ENCODE measurements at regions not wholly inside any gene's neighbourhood (a gene's known extent, or its start where the extent isn't known, plus 50 kb on each side); places are given as distances from the start of the nearest gene placed in this dataset.

DNA sequence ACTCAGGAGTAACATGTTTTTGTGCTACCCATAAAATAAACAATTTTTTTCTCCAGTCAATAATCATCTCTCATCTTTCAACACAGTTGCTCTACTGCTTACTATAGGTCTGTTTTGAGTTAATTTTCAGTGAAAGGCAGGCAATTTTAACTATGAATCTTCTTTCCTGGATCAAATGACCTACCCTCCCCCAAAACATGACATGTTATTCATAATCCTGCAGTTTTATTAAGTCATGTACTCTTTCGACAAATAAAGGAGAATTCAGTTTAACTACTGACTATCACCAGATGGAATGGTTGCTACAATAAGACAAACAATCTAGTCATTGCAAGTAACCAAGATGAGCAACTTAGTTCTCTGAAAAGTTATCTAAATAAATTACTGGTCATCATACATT is 106.0 kb upstream of the FAR2 start:
- no peaks in the 10 kb centered on the region for H3K36me3 Mint-ChIP-seq
- H3K4me3 Mint-ChIP-seq: no peak overlapping the region
- ATAC-seq (no peak), DNase-seq (ENCODE audit: low spot score in 2 of 2) (no peak)
- no peaks in the 10 kb centered on the region for H3K9me3 Mint-ChIP-seq
- no peak overlapping the region for H3K27ac Mint-ChIP-seq
- H3K4me1 Mint-ChIP-seq: no peaks in the 10 kb centered on the region

DNA sequence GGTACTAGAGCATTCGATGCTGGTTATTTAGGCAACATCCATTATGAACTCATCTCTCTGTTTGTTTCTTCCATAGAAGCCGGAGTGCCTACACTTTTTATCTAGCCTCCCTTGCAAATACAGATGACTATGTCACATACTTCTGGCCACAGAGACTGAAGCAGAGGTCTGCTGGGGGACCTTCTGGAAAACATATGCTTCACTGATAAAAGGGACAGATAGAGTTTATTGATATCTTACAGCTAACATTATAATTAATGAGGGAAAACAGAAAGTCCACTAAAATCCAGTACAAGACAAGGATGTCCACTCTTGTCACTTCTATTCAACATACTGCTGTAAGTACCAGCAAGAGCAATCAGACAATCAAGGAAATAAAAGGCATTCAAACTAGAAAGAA is 104.3 kb upstream of the FAR2 start:
- H3K27ac Mint-ChIP-seq: no peak overlapping the region
- H3K4me3 Mint-ChIP-seq: no peak overlapping the region
- ATAC-seq (no peak), DNase-seq (ENCODE audit: low spot score in 2 of 2) (no peak)
- H3K4me1 Mint-ChIP-seq: no peaks in the 10 kb centered on the region
- no peaks in the 10 kb centered on the region for H3K9me3 Mint-ChIP-seq
- H3K36me3 Mint-ChIP-seq: no peaks in the 10 kb centered on the region

DNA sequence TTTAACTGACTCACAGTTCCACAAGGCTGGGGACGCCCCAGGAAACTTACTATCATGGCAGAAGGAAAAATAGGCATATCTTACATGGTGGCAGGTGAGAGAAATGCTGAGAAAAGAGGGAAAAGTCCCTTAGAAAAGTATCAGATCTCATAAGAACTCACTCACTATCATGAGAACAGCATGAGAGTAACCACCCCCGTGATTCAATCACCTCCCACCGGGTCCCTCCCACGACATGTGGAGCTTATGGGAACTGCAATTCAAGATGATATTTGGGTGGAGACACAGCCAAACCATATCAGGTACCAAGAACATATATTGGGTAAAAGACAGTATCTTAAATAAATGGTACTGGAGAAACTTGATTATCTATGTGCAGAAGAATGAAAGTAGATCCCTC is 100.3 kb upstream of the FAR2 start:
- no peak for ATAC-seq
- no peak for DNase-seq (ENCODE audit: low spot score in 2 of 2)
- Mint-ChIP-seq H3K4me3 (no peak overlapping the region), H3K36me3 (no peaks in the 10 kb centered on the region), H3K9me3 (no peaks in the 10 kb centered on the region), H3K27ac (no peak overlapping the region), H3K4me1 (no peaks in the 10 kb centered on the region)

DNA sequence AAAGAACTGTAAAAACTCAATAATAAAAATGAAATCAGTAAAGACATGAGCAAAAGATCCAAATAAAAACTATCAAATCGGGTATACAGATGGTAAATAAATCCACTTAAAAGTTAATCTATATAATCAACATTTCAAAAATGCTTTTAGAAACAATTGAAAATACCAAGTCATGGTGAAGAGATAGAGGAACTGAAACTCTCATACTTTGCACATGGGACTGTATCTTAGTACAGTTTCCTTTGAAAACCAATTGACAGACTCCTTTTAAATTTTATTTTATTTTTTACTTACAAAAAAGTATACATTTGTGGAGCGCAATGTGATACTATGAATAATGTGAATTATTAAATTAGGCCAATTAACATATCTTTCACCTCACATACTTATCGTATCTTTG is 98.6 kb upstream of the FAR2 start:
- H3K27ac Mint-ChIP-seq: no peak overlapping the region
- H3K36me3 Mint-ChIP-seq: no peaks in the 10 kb centered on the region
- H3K4me1 Mint-ChIP-seq: no peaks in the 10 kb centered on the region
- no peak overlapping the region for H3K4me3 Mint-ChIP-seq
- ATAC-seq (no peak), DNase-seq (ENCODE audit: low spot score in 2 of 2) (no peak)
- H3K9me3 Mint-ChIP-seq: no peaks in the 10 kb centered on the region

DNA sequence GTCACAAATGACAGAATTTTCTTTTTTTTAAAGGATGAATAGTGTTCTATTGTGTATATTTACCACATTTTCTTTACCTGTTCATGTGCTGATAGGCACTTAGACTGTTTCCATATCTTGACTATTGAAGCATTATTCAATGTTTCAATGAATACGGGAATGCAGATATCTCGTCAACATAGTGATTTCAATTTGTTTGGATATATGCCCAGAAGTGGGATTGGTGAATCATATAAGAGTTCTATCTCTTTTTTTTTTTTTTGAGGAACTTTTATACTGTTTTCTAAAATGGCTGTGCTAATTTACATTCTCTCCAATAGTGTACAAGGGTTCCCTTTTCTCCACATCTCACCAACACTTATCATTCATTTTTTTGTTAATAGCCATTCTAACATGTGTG is 97.9 kb upstream of the FAR2 start:
- ATAC-seq (no peak), DNase-seq (ENCODE audit: low spot score in 2 of 2) (no peak)
- Mint-ChIP-seq H3K9me3 (no peaks in the 10 kb centered on the region), H3K4me3 (no peak overlapping the region), H3K4me1 (no peaks in the 10 kb centered on the region), H3K27ac (no peak overlapping the region), H3K36me3 (no peaks in the 10 kb centered on the region)

DNA sequence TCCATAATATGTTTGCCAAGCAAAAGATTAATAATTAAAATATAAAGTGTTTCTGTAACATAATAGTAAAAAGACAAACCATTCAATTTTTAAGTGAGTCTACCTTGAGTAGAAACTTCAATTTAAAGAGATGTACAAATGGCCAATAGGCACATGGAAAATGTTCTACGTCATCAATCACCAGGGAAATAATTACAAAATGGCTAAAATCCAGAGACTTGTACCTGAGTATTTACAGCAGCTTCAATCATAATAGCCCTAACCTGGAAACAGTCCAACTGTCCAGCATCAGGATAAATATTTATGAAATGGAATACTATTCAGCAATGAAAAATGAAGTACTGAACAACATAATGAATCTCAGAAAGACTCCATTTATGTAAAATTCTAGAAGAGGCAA is 95.5 kb upstream of the FAR2 start:
- H3K4me3 Mint-ChIP-seq: no peak overlapping the region
- H3K4me1 Mint-ChIP-seq: no peaks in the 10 kb centered on the region
- H3K27ac Mint-ChIP-seq: no peak overlapping the region
- DNase-seq (ENCODE audit: low spot score in 2 of 2) (no peak), ATAC-seq (no peak)
- H3K36me3 Mint-ChIP-seq: no peaks in the 10 kb centered on the region
- no peaks in the 10 kb centered on the region for H3K9me3 Mint-ChIP-seq

DNA sequence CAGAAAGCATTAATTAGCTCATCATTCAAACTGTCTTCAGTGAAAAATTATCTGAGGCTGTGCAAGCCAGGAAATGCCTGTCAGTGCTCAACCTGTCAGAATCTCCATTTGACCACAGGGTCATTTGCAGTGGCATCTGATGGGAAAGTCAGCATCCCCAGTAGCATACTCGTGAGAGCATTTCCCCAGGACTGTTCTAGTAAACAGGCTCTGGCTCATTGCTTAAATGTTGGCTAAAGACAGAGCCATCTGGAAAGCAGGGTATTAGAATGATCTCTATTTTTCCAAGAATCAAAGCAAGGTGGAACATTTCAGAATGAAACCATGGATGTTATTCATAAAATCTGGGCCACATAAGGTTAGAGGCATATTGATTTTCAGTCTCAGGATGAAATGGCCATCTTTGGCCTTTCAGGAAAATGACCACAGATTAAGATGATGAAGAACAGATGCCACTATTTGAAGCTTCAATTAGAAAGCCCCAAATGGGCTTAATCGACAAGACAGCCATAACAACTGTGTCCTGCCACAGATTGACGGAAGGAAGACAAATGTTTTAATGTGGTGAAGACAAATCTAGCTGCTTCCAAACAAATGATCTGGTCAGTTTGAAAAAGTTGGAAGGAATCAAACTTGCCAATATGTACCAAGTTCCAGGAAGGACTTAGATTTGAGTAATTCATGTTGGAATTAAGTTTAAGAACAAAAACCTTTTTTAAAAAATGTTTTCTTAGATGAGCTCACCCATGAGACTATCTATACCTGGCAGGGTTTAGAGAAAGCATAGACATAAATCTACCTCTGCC is 94.0 kb upstream of the FAR2 start:
- Mint-ChIP-seq H3K9me3 (no peaks in the 10 kb centered on the region), H3K27ac (no peak overlapping the region), H3K4me3 (no peak overlapping the region), H3K4me1 (no peaks in the 10 kb centered on the region), H3K36me3 (no peaks in the 10 kb centered on the region)
- ATAC-seq (no peak), DNase-seq (ENCODE audit: low spot score in 2 of 2) (no peak)

DNA sequence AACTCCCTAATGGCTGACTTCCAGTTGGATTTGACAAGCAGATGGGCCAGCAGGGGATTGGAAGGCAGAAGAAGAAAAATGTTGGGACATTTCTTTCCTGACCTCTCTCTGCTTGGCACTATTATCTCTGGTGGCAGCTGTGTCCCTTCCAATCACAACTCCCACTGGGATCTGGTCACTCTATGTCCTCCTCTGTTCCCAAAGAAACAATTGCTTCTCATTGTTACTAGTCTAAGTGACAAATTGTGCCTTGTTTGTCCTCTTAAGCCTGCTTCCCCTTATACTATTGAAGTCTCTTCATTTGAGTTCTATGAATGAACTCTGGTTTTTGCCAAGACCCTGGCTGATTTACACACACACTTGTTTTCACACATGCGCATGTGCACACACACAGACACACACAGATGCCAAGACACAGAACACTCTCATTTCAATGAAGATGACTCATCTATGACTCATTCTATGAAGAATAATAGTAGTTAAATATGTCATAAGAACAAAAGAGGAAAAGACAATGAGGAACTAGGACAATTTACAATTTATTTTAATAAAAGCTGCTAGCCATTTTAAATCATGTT is 83.0 kb upstream of the FAR2 start:
- ATAC-seq (peak; percentile 70), DNase-seq (ENCODE audit: low spot score in 2 of 2) (no peak)
- Mint-ChIP-seq H3K4me3 (no peak overlapping the region), H3K36me3 (no peaks in the 10 kb centered on the region), H3K27ac (no peak overlapping the region), H3K4me1 (no peaks in the 10 kb centered on the region), H3K9me3 (no peaks in the 10 kb centered on the region)

DNA sequence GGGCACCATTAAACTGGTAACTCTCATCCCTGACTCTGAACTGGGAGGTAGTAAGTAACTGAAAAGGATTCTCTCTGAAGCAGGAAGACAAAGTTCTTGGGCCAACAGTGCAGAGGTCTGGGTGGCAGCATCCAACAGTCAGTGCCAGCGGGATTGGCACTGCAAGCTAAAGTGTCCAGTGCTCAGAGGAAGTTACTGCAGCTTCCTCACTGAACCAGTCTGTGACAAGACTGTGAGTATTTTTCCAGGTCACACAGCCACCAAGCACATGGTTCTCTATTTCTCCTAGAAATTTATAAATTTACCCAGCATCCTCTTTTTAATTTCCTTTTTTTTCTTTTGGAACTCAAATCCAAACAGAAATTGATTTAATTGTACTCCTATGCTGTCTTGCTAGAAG is 81.6 kb upstream of the FAR2 start:
- no peak for DNase-seq (ENCODE audit: low spot score in 2 of 2)

DNA sequence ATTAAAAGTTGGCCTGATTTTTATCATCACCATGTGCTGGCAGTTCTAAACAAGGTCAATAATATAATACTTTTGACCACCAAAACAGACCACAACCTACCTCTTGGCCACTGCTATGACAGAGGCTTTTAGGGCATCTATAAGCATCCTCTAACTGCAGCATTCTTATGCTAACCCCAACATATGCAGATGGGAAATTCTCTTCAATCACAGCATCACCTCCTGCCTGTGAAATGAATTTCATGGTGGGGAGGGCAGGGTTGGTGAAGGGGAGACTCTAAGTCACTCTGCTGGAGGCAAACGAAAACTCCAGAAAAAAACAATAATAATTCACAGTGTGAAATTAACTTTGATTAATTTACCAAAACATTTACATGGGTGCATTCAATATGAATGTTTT is 78.8 kb upstream of the FAR2 start:
- DNase-seq (ENCODE audit: low spot score in 2 of 2) (no peak), ATAC-seq (no peak)
- H3K4me3 Mint-ChIP-seq: no peak overlapping the region
- H3K27ac Mint-ChIP-seq: no peak overlapping the region
- no peaks in the 10 kb centered on the region for H3K36me3 Mint-ChIP-seq
- H3K9me3 Mint-ChIP-seq: no peaks in the 10 kb centered on the region
- no peaks in the 10 kb centered on the region for H3K4me1 Mint-ChIP-seq

More for the DNA sequence above, 81.6 kb upstream of the FAR2 start:
- Mint-ChIP-seq H3K36me3 (no peaks in the 10 kb centered on the region), H3K4me1 (no peaks in the 10 kb centered on the region), H3K4me3 (no peak overlapping the region), H3K27ac (no peak overlapping the region), H3K9me3 (no peaks in the 10 kb centered on the region)
- no peak for ATAC-seq

DNA sequence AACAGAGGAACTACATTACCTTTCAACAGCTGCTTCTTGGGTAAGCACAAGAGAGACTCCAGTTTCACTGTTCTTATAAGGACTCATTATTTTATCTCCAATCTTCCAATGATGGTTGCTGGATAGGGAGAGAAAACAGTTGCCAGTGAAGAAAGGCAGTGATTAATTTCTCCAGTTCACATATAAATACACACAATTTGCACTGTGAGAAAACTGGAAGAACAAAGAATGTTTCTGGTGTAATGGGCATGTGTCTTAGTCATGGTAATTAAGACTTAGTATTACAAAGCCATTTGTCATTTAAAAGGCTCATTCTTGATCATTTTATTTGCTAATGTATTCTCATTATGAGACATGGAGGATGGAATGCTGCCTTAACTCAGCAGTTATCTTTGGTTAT is 78.0 kb upstream of the FAR2 start:
- Mint-ChIP-seq H3K36me3 (no peaks in the 10 kb centered on the region), H3K4me1 (no peaks in the 10 kb centered on the region), H3K4me3 (no peak overlapping the region), H3K9me3 (no peaks in the 10 kb centered on the region), H3K27ac (no peak overlapping the region)
- ATAC-seq (no peak), DNase-seq (ENCODE audit: low spot score in 2 of 2) (no peak)

DNA sequence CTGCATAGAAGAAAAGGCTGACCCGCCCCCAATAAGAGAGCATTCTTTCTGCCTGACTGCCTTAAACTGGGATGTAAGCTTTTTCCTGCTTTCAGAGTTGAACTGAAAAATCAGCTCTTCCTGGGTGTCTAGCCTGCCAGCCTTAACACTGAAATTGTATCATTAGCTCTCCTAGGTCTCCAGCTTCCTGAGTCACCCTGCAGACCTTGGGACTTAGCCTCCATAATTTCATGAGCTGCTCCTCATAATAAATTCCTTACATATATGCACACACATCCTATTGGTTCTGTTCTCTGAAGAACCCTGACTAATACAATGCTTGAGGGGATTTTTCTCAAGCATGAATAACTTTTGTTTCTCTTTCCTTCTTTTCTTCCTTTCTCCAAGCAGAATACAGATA is 76.4 kb upstream of the FAR2 start:
- Mint-ChIP-seq H3K9me3 (no peaks in the 10 kb centered on the region), H3K27ac (no peak overlapping the region), H3K36me3 (no peaks in the 10 kb centered on the region), H3K4me3 (no peak overlapping the region), H3K4me1 (no peaks in the 10 kb centered on the region)
- ATAC-seq (no peak), DNase-seq (ENCODE audit: low spot score in 2 of 2) (no peak)

DNA sequence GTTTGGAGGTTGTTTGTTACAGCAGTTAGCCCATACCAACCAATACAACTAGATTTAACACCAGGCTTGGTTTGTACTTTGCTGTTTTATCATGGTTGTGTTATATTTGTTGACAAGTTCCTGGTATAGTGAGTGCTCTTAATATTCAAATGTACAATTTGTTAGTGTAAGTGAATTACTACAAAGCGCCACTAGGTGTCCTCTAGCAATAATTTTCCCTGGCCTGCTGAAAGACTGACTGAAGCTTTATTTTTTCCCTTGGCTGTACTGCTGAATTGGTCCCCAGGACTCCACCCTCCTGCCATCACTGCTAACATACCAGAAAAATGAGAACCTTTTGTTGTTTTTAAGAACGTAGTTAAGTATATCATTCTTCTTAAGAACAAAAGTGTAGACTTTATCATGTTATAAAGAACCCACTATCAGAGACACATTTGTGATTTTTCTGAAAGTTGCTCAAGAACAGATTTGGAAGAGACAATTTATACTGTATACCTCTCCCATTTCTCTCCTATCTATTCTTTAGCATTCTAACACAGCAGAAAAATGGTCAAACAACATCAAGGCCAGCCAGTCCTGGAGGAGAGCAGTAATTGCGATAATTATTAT is 75.3 kb upstream of the FAR2 start:
- peak; percentile 61 for ATAC-seq
- Mint-ChIP-seq H3K27ac (no peak overlapping the region), H3K36me3 (no peaks in the 10 kb centered on the region), H3K9me3 (no peaks in the 10 kb centered on the region), H3K4me3 (no peak overlapping the region), H3K4me1 (no peaks in the 10 kb centered on the region)
- DNase-seq (ENCODE audit: low spot score in 2 of 2): no peak

DNA sequence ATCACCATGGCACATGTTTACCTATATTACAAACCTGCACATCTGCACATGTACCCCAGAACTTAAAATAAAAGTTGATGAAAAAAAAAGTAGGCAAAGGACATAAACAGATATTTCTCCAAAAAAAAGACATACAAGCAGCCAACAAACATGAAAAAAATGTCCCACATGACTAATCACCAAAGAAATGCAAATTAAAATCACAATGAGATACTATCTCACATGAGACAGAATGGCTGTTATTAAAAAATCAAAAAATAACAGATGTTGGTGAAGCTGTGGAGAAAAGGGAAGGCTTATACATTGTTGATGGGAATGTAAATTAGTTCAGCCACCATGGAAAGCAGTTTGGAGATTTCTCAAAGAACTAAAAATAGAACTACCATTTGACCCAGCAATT is 68.0 kb upstream of the FAR2 start:
- Mint-ChIP-seq H3K27ac (no peak overlapping the region), H3K4me3 (no peak overlapping the region), H3K36me3 (no peaks in the 10 kb centered on the region), H3K9me3 (no peaks in the 10 kb centered on the region), H3K4me1 (peaks cover 6% of the 10 kb centered on the region)
- ATAC-seq: no peak
- no peak for DNase-seq (ENCODE audit: low spot score in 2 of 2)

DNA sequence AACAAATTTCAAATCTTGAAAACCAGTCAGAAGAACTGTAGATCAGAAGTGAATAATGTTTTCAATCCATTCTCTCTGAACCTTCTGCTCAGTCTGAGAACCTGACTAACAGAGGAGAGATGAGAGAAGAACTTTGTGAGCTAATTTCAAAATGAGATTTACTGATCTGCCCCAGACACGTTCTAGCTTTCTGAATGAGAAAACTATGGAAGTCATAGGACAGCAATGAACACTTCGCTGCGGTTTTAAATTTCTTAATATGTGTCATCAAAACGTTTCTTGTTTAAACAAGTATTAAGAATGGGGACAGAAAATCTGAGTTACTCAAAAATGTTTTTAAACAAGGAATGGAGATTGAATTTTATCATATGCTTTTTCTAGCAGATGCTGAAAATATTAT is 66.6 kb upstream of the FAR2 start:
- H3K4me1 Mint-ChIP-seq: peaks cover 6% of the 10 kb centered on the region
- H3K27ac Mint-ChIP-seq: no peak overlapping the region
- no peak overlapping the region for H3K4me3 Mint-ChIP-seq
- ATAC-seq: peak; percentile 100
- DNase-seq (ENCODE audit: low spot score in 2 of 2): no peak
- H3K9me3 Mint-ChIP-seq: no peaks in the 10 kb centered on the region
- H3K36me3 Mint-ChIP-seq: no peaks in the 10 kb centered on the region

Data from stimulated activated effector memory CD8-positive, alpha-beta T cell treated with anti-CD3 and anti-CD28 coated beads, Interleukin-12 subunit alpha, Interleukin-12 subunit beta, amount 100 ng/mL, for 72 hours (primary cell).